ENCODE measurements at regions not wholly inside any gene's neighbourhood (a gene's known extent, or its start where the extent isn't known, plus 50 kb on each side); places are given as distances from the start of the nearest gene placed in this dataset.

GRCh38 chr11:87460279-87460678, 422.5 kb downstream of the TMEM135 start:
- no peak for TF ChIP-seq CTCF (conservative IDR thresholded peaks at IDR 0.05; ENCODE audit: low read depth, low read length)
- TF ChIP-seq EZH2 (IDR thresholded peaks at IDR 0.05; ENCODE audit: low read length, unreplicated experiment), result no peak

All from PC-3 (cell line).